ENCODE measurements at regions not wholly inside any gene's neighbourhood (a gene's known extent, or its start where the extent isn't known, plus 50 kb on each side); places are given as distances from the start of the nearest gene placed in this dataset.

- no peak for FAIRE-seq
- H3K27me3 ChIP-seq (ENCODE audit: control insufficient read depth, insufficient read depth, low read length): no peaks in the 10 kb centered on the region
- TF ChIP-seq CTCF (IDR thresholded peaks at IDR 0.05; ENCODE audit: insufficient read depth, low read length, severe bottlenecking): no peak
- no peaks in the 10 kb centered on the region for H3K36me3 ChIP-seq (ENCODE audit: control insufficient read depth, insufficient read depth, low read length)
- DNase-seq (ENCODE audit: low read depth): no peak
- H3K4me3 ChIP-seq (ENCODE audit: low read depth, low read length): no peak overlapping the region
These were observed 1265.4 kb upstream of the GJE1 start for GRCh38 chr6:140867336-140867735.

GRCh38 chr6:140858381-140858971 is 1274.2 kb upstream of the GJE1 start:
- Histone ChIP-seq H3K36me3 (ENCODE audit: control insufficient read depth, insufficient read depth, low read length) (no peaks in the 10 kb centered on the region), H3K4me3 (ENCODE audit: low read depth, low read length) (peak overlapping the region; percentile 13), H3K27me3 (ENCODE audit: control insufficient read depth, insufficient read depth, low read length) (no peaks in the 10 kb centered on the region)
- peak; percentile 93 for DNase-seq (ENCODE audit: low read depth)
- no peak for TF ChIP-seq CTCF (IDR thresholded peaks at IDR 0.05; ENCODE audit: insufficient read depth, low read length, severe bottlenecking)
- FAIRE-seq: no peak

- no peak for TF ChIP-seq CTCF (IDR thresholded peaks at IDR 0.05; ENCODE audit: insufficient read depth, low read length, severe bottlenecking)
- DNase-seq (ENCODE audit: low read depth): peak; percentile 85
- H3K4me3 ChIP-seq (ENCODE audit: low read depth, low read length): no peak overlapping the region
- no peaks in the 10 kb centered on the region for H3K27me3 ChIP-seq (ENCODE audit: control insufficient read depth, insufficient read depth, low read length)
- no peak for FAIRE-seq
- H3K36me3 ChIP-seq (ENCODE audit: control insufficient read depth, insufficient read depth, low read length): no peaks in the 10 kb centered on the region
These were observed 1274.9 kb upstream of the GJE1 start for GRCh38 chr6:140857739-140858380.

- DNase-seq (ENCODE audit: low read depth) (peak; percentile 67), FAIRE-seq (no peak)
- Histone ChIP-seq H3K4me3 (ENCODE audit: low read depth, low read length) (no peak overlapping the region), H3K36me3 (ENCODE audit: control insufficient read depth, insufficient read depth, low read length) (no peaks in the 10 kb centered on the region), H3K27me3 (ENCODE audit: control insufficient read depth, insufficient read depth, low read length) (no peaks in the 10 kb centered on the region)
- TF ChIP-seq CTCF (IDR thresholded peaks at IDR 0.05; ENCODE audit: insufficient read depth, low read length, severe bottlenecking): no peak
These were observed 1277.2 kb upstream of the GJE1 start for GRCh38 chr6:140855520-140855919.

- H3K4me3 ChIP-seq (ENCODE audit: low read depth, low read length): no peak overlapping the region
- no peaks in the 10 kb centered on the region for H3K36me3 ChIP-seq (ENCODE audit: control insufficient read depth, insufficient read depth, low read length)
- no peak for TF ChIP-seq CTCF (IDR thresholded peaks at IDR 0.05; ENCODE audit: insufficient read depth, low read length, severe bottlenecking)
- FAIRE-seq (no peak), DNase-seq (ENCODE audit: low read depth) (no peak)
- no peaks in the 10 kb centered on the region for H3K27me3 ChIP-seq (ENCODE audit: control insufficient read depth, insufficient read depth, low read length)
These were observed 1278.4 kb upstream of the GJE1 start for GRCh38 chr6:140854318-140854717.

GRCh38 chr6:140850438-140850837 is 1282.3 kb upstream of the GJE1 start:
- Histone ChIP-seq H3K4me3 (ENCODE audit: low read depth, low read length) (no peak overlapping the region), H3K27me3 (ENCODE audit: control insufficient read depth, insufficient read depth, low read length) (no peaks in the 10 kb centered on the region), H3K36me3 (ENCODE audit: control insufficient read depth, insufficient read depth, low read length) (no peaks in the 10 kb centered on the region)
- TF ChIP-seq CTCF (IDR thresholded peaks at IDR 0.05; ENCODE audit: insufficient read depth, low read length, severe bottlenecking): no peak
- no peak for FAIRE-seq
- peak; percentile 21 for DNase-seq (ENCODE audit: low read depth)

All from bronchial epithelial cell (primary cell).